ENCODE measurements at regions not wholly inside any gene's neighbourhood (a gene's known extent, or its start where the extent isn't known, plus 50 kb on each side); places are given as distances from the start of the nearest gene placed in this dataset.

GRCh38 chr11:15780382-15780781 lies 576.0 kb downstream of the SOX6 start:
- H3K27ac ChIP-seq (ENCODE audit: low read length), result no peak overlapping the region
- no peaks in the 10 kb centered on the region for H3K27me3 ChIP-seq (ENCODE audit: low read length)

GRCh38 chr11:15780837-15781236 lies 575.5 kb downstream of the SOX6 start:
- Histone ChIP-seq H3K4me3 (ENCODE audit: low read length) (no peak overlapping the region), H3K4me1 (ENCODE audit: low read length) (no peaks in the 10 kb centered on the region), H2AFZ (ENCODE audit: low read length) (no peak overlapping the region), H3K9me3 (ENCODE audit: low read length) (no peaks in the 10 kb centered on the region), H3K9ac (ENCODE audit: low read length) (no peak overlapping the region), H3K36me3 (ENCODE audit: insufficient read depth, low read length) (no peaks in the 10 kb centered on the region), H3K79me2 (ENCODE audit: low read length) (no peaks in the 10 kb centered on the region), H3K4me2 (ENCODE audit: low read depth, low read length, poor library complexity, severe bottlenecking) (no peak overlapping the region), H3K9me2 (replicated peaks; ENCODE audit: insufficient read depth, low read length) (no peaks in the 10 kb centered on the region), H3K27me3 (ENCODE audit: low read length) (no peaks in the 10 kb centered on the region), H4K20me1 (ENCODE audit: insufficient read depth, low read depth, low read length) (no peaks in the 10 kb centered on the region), H3K27ac (ENCODE audit: low read length) (no peak overlapping the region)
- no peak for DNase-seq

More at GRCh38 chr11:15780382-15780781, 576.0 kb downstream of the SOX6 start:
- no peak overlapping the region for H2AFZ ChIP-seq (ENCODE audit: low read length)
- H3K4me1 ChIP-seq (ENCODE audit: low read length), result no peaks in the 10 kb centered on the region
- H3K9me3 ChIP-seq (ENCODE audit: low read length), result no peaks in the 10 kb centered on the region
- no peak overlapping the region for H3K4me3 ChIP-seq (ENCODE audit: low read length)
- H3K36me3 ChIP-seq (ENCODE audit: insufficient read depth, low read length), result no peaks in the 10 kb centered on the region
- no peaks in the 10 kb centered on the region for H4K20me1 ChIP-seq (ENCODE audit: insufficient read depth, low read depth, low read length)
- H3K9me2 ChIP-seq (replicated peaks; ENCODE audit: insufficient read depth, low read length), result no peaks in the 10 kb centered on the region
- no peaks in the 10 kb centered on the region for H3K79me2 ChIP-seq (ENCODE audit: low read length)
- no peak overlapping the region for H3K9ac ChIP-seq (ENCODE audit: low read length)
- DNase-seq, result no peak
- H3K4me2 ChIP-seq (ENCODE audit: low read depth, low read length, poor library complexity, severe bottlenecking), result no peak overlapping the region

GRCh38 chr11:15783619-15784018 lies 572.7 kb downstream of the SOX6 start:
- no peak overlapping the region for H3K4me3 ChIP-seq (ENCODE audit: low read length)
- no peaks in the 10 kb centered on the region for H4K20me1 ChIP-seq (ENCODE audit: insufficient read depth, low read depth, low read length)
- H3K4me1 ChIP-seq (ENCODE audit: low read length), result no peaks in the 10 kb centered on the region
- H3K9ac ChIP-seq (ENCODE audit: low read length), result no peak overlapping the region
- H3K9me3 ChIP-seq (ENCODE audit: low read length), result no peaks in the 10 kb centered on the region
- H3K27ac ChIP-seq (ENCODE audit: low read length), result no peak overlapping the region
- no peaks in the 10 kb centered on the region for H3K36me3 ChIP-seq (ENCODE audit: insufficient read depth, low read length)
- H3K27me3 ChIP-seq (ENCODE audit: low read length), result no peaks in the 10 kb centered on the region
- no peaks in the 10 kb centered on the region for H3K9me2 ChIP-seq (replicated peaks; ENCODE audit: insufficient read depth, low read length)
- no peak overlapping the region for H2AFZ ChIP-seq (ENCODE audit: low read length)
- DNase-seq, result no peak
- H3K79me2 ChIP-seq (ENCODE audit: low read length), result no peaks in the 10 kb centered on the region
- H3K4me2 ChIP-seq (ENCODE audit: low read depth, low read length, poor library complexity, severe bottlenecking), result no peak overlapping the region

- H3K9me3 ChIP-seq (ENCODE audit: low read length), result no peaks in the 10 kb centered on the region
- H2AFZ ChIP-seq (ENCODE audit: low read length), result no peak overlapping the region
- no peaks in the 10 kb centered on the region for H3K27me3 ChIP-seq (ENCODE audit: low read length)
- H3K4me3 ChIP-seq (ENCODE audit: low read length), result no peak overlapping the region
- no peaks in the 10 kb centered on the region for H3K79me2 ChIP-seq (ENCODE audit: low read length)
- H3K9me2 ChIP-seq (replicated peaks; ENCODE audit: insufficient read depth, low read length), result no peaks in the 10 kb centered on the region
- no peak overlapping the region for H3K9ac ChIP-seq (ENCODE audit: low read length)
- H3K4me1 ChIP-seq (ENCODE audit: low read length), result no peaks in the 10 kb centered on the region
- H3K4me2 ChIP-seq (ENCODE audit: low read depth, low read length, poor library complexity, severe bottlenecking), result no peak overlapping the region
- DNase-seq, result no peak
- no peaks in the 10 kb centered on the region for H3K36me3 ChIP-seq (ENCODE audit: insufficient read depth, low read length)
- no peak overlapping the region for H3K27ac ChIP-seq (ENCODE audit: low read length)
- H4K20me1 ChIP-seq (ENCODE audit: insufficient read depth, low read depth, low read length), result no peaks in the 10 kb centered on the region
Measured at GRCh38 chr11:15793043-15793996, 563.0 kb downstream of the SOX6 start.

DNA sequence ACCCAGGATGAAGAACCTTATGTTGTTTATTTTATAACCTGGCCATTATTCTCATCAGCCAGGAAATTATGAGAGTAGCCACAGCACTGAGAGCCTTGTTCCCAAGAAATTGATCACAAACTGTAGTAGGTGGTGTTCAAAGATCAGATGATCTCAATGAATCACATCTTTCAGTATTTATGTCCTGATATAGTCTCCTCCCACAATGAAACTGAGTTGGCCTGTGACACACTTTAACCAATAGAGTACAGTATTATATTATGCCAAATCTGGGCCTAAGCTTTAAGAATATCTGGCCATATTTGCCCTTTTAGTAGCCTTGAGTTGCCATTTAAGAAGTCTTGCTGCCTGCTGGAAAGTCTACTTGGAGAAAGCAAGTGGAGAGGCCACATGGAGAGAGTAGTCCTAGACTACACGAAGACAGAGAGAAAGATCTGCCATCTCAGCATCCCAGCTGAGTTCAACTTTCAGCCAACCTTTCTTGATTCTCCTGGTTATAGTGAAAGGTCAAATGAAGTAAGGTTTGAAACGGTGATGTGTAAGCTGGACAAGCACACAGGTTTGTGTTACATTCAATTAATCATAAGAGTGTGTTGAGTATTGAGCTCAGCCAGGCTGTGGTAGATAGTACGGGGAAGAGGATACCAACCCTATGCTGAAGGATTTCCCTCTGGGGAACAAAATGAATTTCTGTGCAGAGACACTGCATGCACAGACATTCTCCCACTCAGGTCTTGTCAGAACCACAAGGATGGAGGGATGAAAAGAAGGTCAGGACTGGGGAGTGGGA lies 561.8 kb downstream of the SOX6 start:
- Histone ChIP-seq H2AFZ (ENCODE audit: low read length) (no peak overlapping the region), H3K4me2 (ENCODE audit: low read depth, low read length, poor library complexity, severe bottlenecking) (no peak overlapping the region), H3K4me3 (ENCODE audit: low read length) (no peak overlapping the region), H3K4me1 (ENCODE audit: low read length) (no peaks in the 10 kb centered on the region), H3K27me3 (ENCODE audit: low read length) (no peaks in the 10 kb centered on the region), H3K79me2 (ENCODE audit: low read length) (no peaks in the 10 kb centered on the region), H3K9me3 (ENCODE audit: low read length) (no peaks in the 10 kb centered on the region), H3K9me2 (replicated peaks; ENCODE audit: insufficient read depth, low read length) (no peaks in the 10 kb centered on the region), H4K20me1 (ENCODE audit: insufficient read depth, low read depth, low read length) (no peaks in the 10 kb centered on the region), H3K27ac (ENCODE audit: low read length) (no peak overlapping the region), H3K36me3 (ENCODE audit: insufficient read depth, low read length) (no peaks in the 10 kb centered on the region), H3K9ac (ENCODE audit: low read length) (no peak overlapping the region)
- DNase-seq, result no peak

GRCh38 chr11:15795378-15795777 lies 561.0 kb downstream of the SOX6 start:
- Histone ChIP-seq H4K20me1 (ENCODE audit: insufficient read depth, low read depth, low read length) (no peaks in the 10 kb centered on the region), H3K4me1 (ENCODE audit: low read length) (no peaks in the 10 kb centered on the region), H3K4me2 (ENCODE audit: low read depth, low read length, poor library complexity, severe bottlenecking) (no peak overlapping the region), H3K4me3 (ENCODE audit: low read length) (no peak overlapping the region), H3K36me3 (ENCODE audit: insufficient read depth, low read length) (no peaks in the 10 kb centered on the region), H3K9ac (ENCODE audit: low read length) (no peak overlapping the region), H3K9me2 (replicated peaks; ENCODE audit: insufficient read depth, low read length) (no peaks in the 10 kb centered on the region), H3K9me3 (ENCODE audit: low read length) (no peaks in the 10 kb centered on the region), H3K27ac (ENCODE audit: low read length) (no peak overlapping the region), H3K27me3 (ENCODE audit: low read length) (no peaks in the 10 kb centered on the region), H2AFZ (ENCODE audit: low read length) (no peak overlapping the region), H3K79me2 (ENCODE audit: low read length) (no peaks in the 10 kb centered on the region)
- DNase-seq, result no peak

DNA sequence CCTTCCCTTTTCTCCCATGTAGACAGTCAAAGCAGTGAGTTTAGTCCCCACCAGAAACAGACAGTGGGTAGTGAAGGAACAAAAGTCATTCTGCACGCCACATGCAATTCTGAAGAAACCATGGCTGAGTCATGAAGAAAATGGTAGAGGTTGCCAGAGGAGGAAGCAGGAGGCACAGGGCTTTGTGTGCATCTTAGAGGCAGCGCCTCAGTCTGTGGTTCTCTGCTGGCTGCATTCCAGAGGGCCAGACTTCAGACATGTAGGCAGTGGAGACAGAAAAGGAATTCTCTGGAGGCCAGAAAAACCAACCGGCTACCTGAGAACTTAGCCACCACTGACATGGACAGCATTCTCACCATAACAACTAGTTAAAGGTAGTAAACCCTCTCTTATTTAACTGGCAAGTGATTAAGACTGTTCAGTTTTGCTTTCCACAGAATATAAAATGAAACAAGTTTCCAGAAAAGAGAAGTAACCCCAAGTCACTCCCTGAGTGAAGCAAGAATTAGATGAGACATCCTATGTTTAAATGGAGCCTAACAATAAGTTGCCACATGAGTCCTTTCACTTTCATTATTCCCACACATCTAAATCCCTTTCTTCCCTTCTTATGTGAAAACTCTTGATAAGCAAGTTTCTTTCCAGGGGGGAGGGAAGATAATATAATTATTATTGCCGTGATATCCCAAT lies 556.1 kb downstream of the SOX6 start:
- H3K27ac ChIP-seq (ENCODE audit: low read length), result no peak overlapping the region
- no peak overlapping the region for H3K4me2 ChIP-seq (ENCODE audit: low read depth, low read length, poor library complexity, severe bottlenecking)
- no peak overlapping the region for H2AFZ ChIP-seq (ENCODE audit: low read length)
- H4K20me1 ChIP-seq (ENCODE audit: insufficient read depth, low read depth, low read length), result no peaks in the 10 kb centered on the region
- H3K9me3 ChIP-seq (ENCODE audit: low read length), result no peaks in the 10 kb centered on the region
- H3K4me3 ChIP-seq (ENCODE audit: low read length), result no peak overlapping the region
- H3K36me3 ChIP-seq (ENCODE audit: insufficient read depth, low read length), result no peaks in the 10 kb centered on the region
- H3K4me1 ChIP-seq (ENCODE audit: low read length), result no peaks in the 10 kb centered on the region
- no peaks in the 10 kb centered on the region for H3K27me3 ChIP-seq (ENCODE audit: low read length)
- H3K9me2 ChIP-seq (replicated peaks; ENCODE audit: insufficient read depth, low read length), result no peaks in the 10 kb centered on the region
- H3K9ac ChIP-seq (ENCODE audit: low read length), result no peak overlapping the region
- DNase-seq, result no peak
- no peaks in the 10 kb centered on the region for H3K79me2 ChIP-seq (ENCODE audit: low read length)

GRCh38 chr11:15801126-15801525 lies 555.2 kb downstream of the SOX6 start:
- Histone ChIP-seq H3K9me3 (ENCODE audit: low read length) (no peaks in the 10 kb centered on the region), H3K4me3 (ENCODE audit: low read length) (no peak overlapping the region), H3K4me2 (ENCODE audit: low read depth, low read length, poor library complexity, severe bottlenecking) (no peak overlapping the region), H2AFZ (ENCODE audit: low read length) (no peak overlapping the region), H3K27ac (ENCODE audit: low read length) (no peak overlapping the region), H3K9ac (ENCODE audit: low read length) (no peak overlapping the region), H3K9me2 (replicated peaks; ENCODE audit: insufficient read depth, low read length) (no peaks in the 10 kb centered on the region), H3K27me3 (ENCODE audit: low read length) (no peaks in the 10 kb centered on the region), H3K79me2 (ENCODE audit: low read length) (no peaks in the 10 kb centered on the region), H3K4me1 (ENCODE audit: low read length) (no peaks in the 10 kb centered on the region), H4K20me1 (ENCODE audit: insufficient read depth, low read depth, low read length) (no peaks in the 10 kb centered on the region), H3K36me3 (ENCODE audit: insufficient read depth, low read length) (no peaks in the 10 kb centered on the region)
- no peak for DNase-seq
